Natural killer cell (primary cell): ENCODE measurements at regions not wholly inside any gene's neighbourhood (a gene's known extent, or its start where the extent isn't known, plus 50 kb on each side); places are given as distances from the start of the nearest gene placed in this dataset.

Experiments used
- ATAC-seq, 3 donors: fragments of 150-1000 bp in 2 of 3; fragments of 200-7000 bp in 1 of 3; cut with Tn5 transposase; 1 replicate in 1 of 3; 2 replicates in 2 of 3; pipeline ENCODE4 v1.10.0; 2021; ENCODE audit warnings: mild to moderate bottlenecking in 2 of 3, moderate library complexity in 2 of 3
- DNase-seq, 2 donors: peaks; one replicate each; pipeline versions ENCODE4 v3.0.0 to v3.0.0-alpha.2; 2013 to 2021; ENCODE audit warnings: mixed read lengths in 1 of 2
- H3K27ac ChIP-seq: one replicate; pipeline ENCODE4 v1.5.1; 2013; ENCODE audit warnings: mild to moderate bottlenecking, low read length
- H3K27me3 ChIP-seq: one replicate; pipeline ENCODE4 v1.6.1; 2013; ENCODE audit warnings: low read length; ENCODE audit not compliant: control insufficient read depth, insufficient read depth
- H3K36me3 ChIP-seq: one replicate; pipeline ENCODE4 v1.6.1; 2013; ENCODE audit warnings: low read length; ENCODE audit not compliant: control insufficient read depth, insufficient read depth
- H3K4me1 ChIP-seq: one replicate; pipeline ENCODE4 v1.6.1; 2013; ENCODE audit warnings: low read length; ENCODE audit not compliant: control insufficient read depth, insufficient read depth
- H3K4me3 ChIP-seq: one replicate; pipeline ENCODE4 v1.5.1; 2013; ENCODE audit warnings: low read length
- H3K9me3 ChIP-seq: one replicate; pipeline ENCODE4 v1.6.1; 2013; ENCODE audit warnings: low read length; ENCODE audit not compliant: control insufficient read depth, insufficient read depth
- H3K27ac Mint-ChIP-seq, 2 donors: one replicate each; pipeline ENCODE4 v1.8.0; 2022; ENCODE audit warnings: mild to moderate bottlenecking in 2 of 2, mixed read lengths in 2 of 2, moderate library complexity in 1 of 2
- H3K27me3 Mint-ChIP-seq, 2 donors: one replicate each; pipeline ENCODE4 v1.8.0; 2022; ENCODE audit warnings: low read depth in 2 of 2, mixed read lengths in 2 of 2
- H3K36me3 Mint-ChIP-seq: one replicate; pipeline ENCODE4 v1.8.0; 2022; ENCODE audit warnings: mixed read lengths
- H3K4me1 Mint-ChIP-seq, 2 donors: one replicate each; pipeline ENCODE4 v1.8.0; 2022; ENCODE audit warnings: mixed read lengths in 2 of 2
- H3K4me3 Mint-ChIP-seq: one replicate; pipeline ENCODE4 v1.8.0; 2022; ENCODE audit warnings: mild to moderate bottlenecking, moderate library complexity, mixed read lengths
- H3K9me3 Mint-ChIP-seq, 2 donors: one replicate each; pipeline ENCODE4 v1.8.0; 2022; ENCODE audit warnings: mixed read lengths in 2 of 2
- WGBS: methylation state at CpG from one replicate; pipeline ENCODE4 v1.1.7; 2013; ENCODE audit warnings: missing lambda C conversion rate; ENCODE audit not compliant: insufficient coverage; 5-methylcytosine and 5-hydroxymethylcytosine counted together
- intact Hi-C: fragments of 100-400 bp; cut with micrococcal nuclease; formaldehyde crosslinking; loops from one replicate; pipeline ENCODE4 v1.14.2; 2022
- TF ChIP-seq, protein P1 (sequence below): fragments of 200-600 bp; IDR thresholded peaks from one replicate; pipeline ENCODE4 v1.8.0; 2022; ENCODE audit warnings: antibody characterized with exemption

- ATAC-seq (no peak), DNase-seq (no peak)
- Histone ChIP-seq H3K4me3 (no peak overlapping the region), H3K4me1 (no peaks in the 10 kb centered on the region), H3K27ac (no peak overlapping the region), H3K9me3 (no peaks in the 10 kb centered on the region), H3K36me3 (no peaks in the 10 kb centered on the region), H3K27me3 (no peaks in the 10 kb centered on the region)
- Mint-ChIP-seq H3K27me3 (peaks cover 0 to 8% of the 10 kb centered on the region in 2 donors), H3K36me3 (no peaks in the 10 kb centered on the region), H3K27ac (no peak overlapping the region), H3K9me3 (no peaks in the 10 kb centered on the region), H3K4me3 (no peak overlapping the region), H3K4me1 (no peaks in the 10 kb centered on the region)
- TF ChIP-seq, protein P1, sequence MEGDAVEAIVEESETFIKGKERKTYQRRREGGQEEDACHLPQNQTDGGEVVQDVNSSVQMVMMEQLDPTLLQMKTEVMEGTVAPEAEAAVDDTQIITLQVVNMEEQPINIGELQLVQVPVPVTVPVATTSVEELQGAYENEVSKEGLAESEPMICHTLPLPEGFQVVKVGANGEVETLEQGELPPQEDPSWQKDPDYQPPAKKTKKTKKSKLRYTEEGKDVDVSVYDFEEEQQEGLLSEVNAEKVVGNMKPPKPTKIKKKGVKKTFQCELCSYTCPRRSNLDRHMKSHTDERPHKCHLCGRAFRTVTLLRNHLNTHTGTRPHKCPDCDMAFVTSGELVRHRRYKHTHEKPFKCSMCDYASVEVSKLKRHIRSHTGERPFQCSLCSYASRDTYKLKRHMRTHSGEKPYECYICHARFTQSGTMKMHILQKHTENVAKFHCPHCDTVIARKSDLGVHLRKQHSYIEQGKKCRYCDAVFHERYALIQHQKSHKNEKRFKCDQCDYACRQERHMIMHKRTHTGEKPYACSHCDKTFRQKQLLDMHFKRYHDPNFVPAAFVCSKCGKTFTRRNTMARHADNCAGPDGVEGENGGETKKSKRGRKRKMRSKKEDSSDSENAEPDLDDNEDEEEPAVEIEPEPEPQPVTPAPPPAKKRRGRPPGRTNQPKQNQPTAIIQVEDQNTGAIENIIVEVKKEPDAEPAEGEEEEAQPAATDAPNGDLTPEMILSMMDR, result no peak
- intact Hi-C loops, result no loop called here
- 58% methylated on average over 4 of the region's 4 CpGs for WGBS
Observed at GRCh38 chr3:160154033-160154432, 71.2 kb upstream of the C3orf80 start.

- TF ChIP-seq, protein P1, result no peak
- H3K27ac ChIP-seq, result no peak overlapping the region
- WGBS, result 83% methylated on average over 2 of the region's 2 CpGs
- no peaks in the 10 kb centered on the region for H3K9me3 ChIP-seq
- intact Hi-C loops, result no loop called here
- no peak overlapping the region for H3K4me3 ChIP-seq
- H3K36me3 Mint-ChIP-seq, result no peaks in the 10 kb centered on the region
- H3K27ac Mint-ChIP-seq, result no peak overlapping the region
- H3K36me3 ChIP-seq, result no peaks in the 10 kb centered on the region
- H3K4me3 Mint-ChIP-seq, result no peak overlapping the region
- H3K27me3 ChIP-seq, result no peaks in the 10 kb centered on the region
- H3K4me1 ChIP-seq, result no peaks in the 10 kb centered on the region
- H3K27me3 Mint-ChIP-seq, result peaks cover 0 to 8% of the 10 kb centered on the region in 2 donors
- H3K4me1 Mint-ChIP-seq, result no peaks in the 10 kb centered on the region
- H3K9me3 Mint-ChIP-seq, result no peaks in the 10 kb centered on the region
- no peak for ATAC-seq
- no peak for DNase-seq
Observed at GRCh38 chr3:160154596-160154995, 70.6 kb upstream of the C3orf80 start.

DNA sequence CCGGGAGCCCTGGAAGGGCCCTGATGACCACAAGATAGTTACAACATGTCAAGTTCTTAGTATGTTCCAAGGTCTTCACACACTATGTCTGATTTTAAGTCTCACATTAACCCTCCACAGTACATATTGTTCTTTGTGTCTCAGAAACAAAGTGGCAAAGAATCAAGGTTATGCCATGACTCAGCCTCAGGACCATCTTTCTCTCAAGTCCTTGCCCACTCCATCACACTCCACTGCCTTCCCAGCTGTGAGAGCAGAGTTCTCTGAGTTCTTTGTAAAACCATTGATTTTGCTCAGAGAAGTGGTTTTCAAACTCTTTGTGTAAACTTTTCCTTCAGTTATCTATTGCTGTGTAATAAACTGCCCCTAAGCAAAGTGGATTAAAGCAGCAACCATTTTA lies 67.9 kb upstream of the C3orf80 start:
- no peaks in the 10 kb centered on the region for H3K36me3 Mint-ChIP-seq
- no peak overlapping the region for H3K27ac ChIP-seq
- H3K4me1 ChIP-seq, result no peaks in the 10 kb centered on the region
- H3K4me1 Mint-ChIP-seq, result no peaks in the 10 kb centered on the region
- ATAC-seq, result no peak
- H3K27ac Mint-ChIP-seq, result no peak overlapping the region
- H3K4me3 ChIP-seq, result no peak overlapping the region
- H3K27me3 ChIP-seq, result no peaks in the 10 kb centered on the region
- peaks cover 0 to 6% of the 10 kb centered on the region in 2 donors for H3K27me3 Mint-ChIP-seq
- no peaks in the 10 kb centered on the region for H3K9me3 ChIP-seq
- TF ChIP-seq, protein P1, result no peak
- H3K4me3 Mint-ChIP-seq, result no peak overlapping the region
- H3K36me3 ChIP-seq, result no peaks in the 10 kb centered on the region
- intact Hi-C loops, result no loop called here
- no peak for DNase-seq
- no peaks in the 10 kb centered on the region for H3K9me3 Mint-ChIP-seq
- WGBS, result 91% methylated on average over 1 of the region's 1 CpG

GRCh38 chr3:160159341-160159740 lies 65.9 kb upstream of the C3orf80 start:
- H3K27me3 Mint-ChIP-seq, result peaks cover 0 to 10% of the 10 kb centered on the region in 2 donors

More at GRCh38 chr3:160159341-160159740, 65.9 kb upstream of the C3orf80 start:
- Mint-ChIP-seq H3K9me3 (no peaks in the 10 kb centered on the region), H3K4me3 (no peak overlapping the region), H3K4me1 (no peaks in the 10 kb centered on the region), H3K27ac (no peak overlapping the region), H3K36me3 (no peaks in the 10 kb centered on the region)
- intact Hi-C loops, result no loop called here
- H3K4me1 ChIP-seq, result no peaks in the 10 kb centered on the region
- WGBS, result 92% methylated on average over 2 of the region's 2 CpGs
- H3K9me3 ChIP-seq, result no peaks in the 10 kb centered on the region
- DNase-seq, result no peak
- no peak overlapping the region for H3K27ac ChIP-seq
- no peak overlapping the region for H3K4me3 ChIP-seq
- H3K36me3 ChIP-seq, result no peaks in the 10 kb centered on the region
- TF ChIP-seq, protein P1, result no peak
- no peaks in the 10 kb centered on the region for H3K27me3 ChIP-seq
- no peak for ATAC-seq
